Body of pancreas (tissue), 4 donors: ENCODE measurements at regions not wholly inside any gene's neighbourhood (a gene's known extent, or its start where the extent isn't known, plus 50 kb on each side); places are given as distances from the start of the nearest gene placed in this dataset.
"Not testable (repeated sequence)": the region's sequence is repeated elsewhere in the genome, so short reads cannot be mapped to it uniquely, and the experiment has no call there.

Source experiments
- CTCF ChIP-seq, 7 experiments: fragments of 450-650 bp in 4 of 7; fragments of 200-600 bp in 3 of 7; sonication (generic) in 3 of 7; IDR thresholded peaks; one replicate each; pipeline ENCODE4 v1.5.1; 2016 to 2019; ENCODE audit warnings: antibody characterized with exemption in 7 of 7
- POLR2A ChIP-seq, 3 donors: fragments of 450-650 bp; IDR thresholded peaks; one replicate each; pipeline ENCODE4 v1.6.1; 2016; ENCODE audit warnings: antibody characterized with exemption in 3 of 3, mild to moderate bottlenecking in 2 of 3

GRCh38 chr11:25579554-25579953, 752.4 kb upstream of the ANO3 start:
- TF ChIP-seq CTCF, POLR2A (IDR thresholded peaks at IDR 0.05): not testable (repeated sequence)
